GDM1 (cell line): ENCODE measurements at regions not wholly inside any gene's neighbourhood (a gene's known extent, or its start where the extent isn't known, plus 50 kb on each side); places are given as distances from the start of the nearest gene placed in this dataset.
"Not testable (repeated sequence)": the region's sequence is repeated elsewhere in the genome, so short reads cannot be mapped to it uniquely, and the experiment has no call there.

Source experiments
- DNase-seq: peaks from one replicate; lab custom pipeline; 2025; lab: John Stamatoyannopoulos, UW

GRCh38 chr3:135393898-135394525 lies 571.5 kb upstream of the PPP2R3A start:
- no peak for DNase-seq

DNA sequence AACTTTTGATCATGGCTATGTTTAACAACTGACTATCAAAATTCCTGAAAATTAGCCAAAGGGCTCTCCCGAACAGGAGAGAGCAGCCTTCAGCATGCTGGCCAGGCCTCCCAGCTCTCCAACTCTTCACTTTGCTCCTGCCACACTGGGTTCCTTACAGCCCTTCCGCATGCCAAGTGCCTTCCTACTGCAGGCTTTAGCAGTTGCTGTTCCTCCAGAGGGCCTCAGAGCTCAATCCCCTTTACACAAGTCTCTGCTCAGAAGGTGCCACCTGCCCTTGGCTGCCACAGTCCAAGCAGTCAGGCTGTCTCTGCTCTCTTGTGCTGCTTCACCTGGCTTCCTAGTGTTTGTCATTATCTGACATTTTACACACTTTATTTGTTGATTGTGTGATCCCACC lies 553.1 kb upstream of the PPP2R3A start:
- DNase-seq, result no peak

DNA sequence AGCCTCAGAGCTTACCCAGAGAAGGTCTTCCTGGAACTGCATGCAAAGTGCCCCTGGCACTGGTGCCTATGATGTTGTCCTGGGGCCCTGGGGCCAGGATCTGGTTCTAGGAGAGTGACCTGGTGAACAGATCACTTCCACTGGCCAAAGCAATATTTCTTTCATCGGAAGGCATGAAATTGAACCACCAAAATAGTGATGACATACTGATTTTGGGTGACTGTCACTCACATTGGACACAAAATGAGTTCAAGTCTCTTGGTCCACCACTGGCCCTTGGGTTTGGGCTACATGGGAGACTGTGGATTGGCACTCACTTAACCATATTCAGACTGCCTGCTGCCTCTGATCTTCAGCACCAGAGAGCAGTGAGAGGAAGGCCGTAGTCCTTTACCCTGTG lies 549.3 kb upstream of the PPP2R3A start:
- no peak for DNase-seq

- no peak for DNase-seq
Measured at GRCh38 chr3:135419155-135419554, 546.4 kb upstream of the PPP2R3A start.

DNA sequence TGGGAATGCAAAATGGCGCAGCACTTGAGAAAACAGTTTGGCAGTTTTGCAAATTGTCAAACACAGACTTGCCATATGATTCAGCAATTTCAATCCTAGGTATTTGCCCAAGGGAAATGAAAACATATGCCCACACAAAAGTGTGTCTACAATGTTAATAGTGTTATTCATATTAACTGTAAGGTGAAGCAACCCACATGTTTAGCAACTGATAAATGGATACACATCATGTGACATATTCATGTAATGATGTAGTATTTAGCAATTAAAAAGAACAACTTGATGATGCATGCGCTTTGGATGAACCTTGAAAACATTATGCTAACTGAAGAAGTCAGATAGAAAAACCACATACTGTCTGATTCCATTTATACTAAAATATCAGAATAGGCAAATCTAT lies 539.0 kb upstream of the PPP2R3A start:
- DNase-seq, result no peak

DNA sequence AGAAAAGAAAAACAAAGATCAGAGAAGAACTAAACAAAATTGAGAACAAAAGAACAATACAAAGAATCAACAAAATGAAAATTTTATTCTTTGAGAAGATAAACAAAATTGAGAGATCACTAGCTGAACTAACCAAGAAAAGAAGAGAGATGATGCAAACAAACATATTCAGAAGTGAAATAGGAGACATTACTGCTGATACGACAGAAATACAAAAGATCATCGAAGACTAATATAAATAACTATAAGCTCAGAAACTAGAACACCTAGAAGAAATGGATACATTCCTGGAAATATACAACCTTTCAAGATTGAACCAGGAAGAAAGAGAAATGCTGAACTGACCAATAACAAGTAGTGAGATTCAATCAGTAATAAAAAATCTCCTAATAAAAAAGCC lies 533.1 kb upstream of the PPP2R3A start:
- no peak for DNase-seq

DNA sequence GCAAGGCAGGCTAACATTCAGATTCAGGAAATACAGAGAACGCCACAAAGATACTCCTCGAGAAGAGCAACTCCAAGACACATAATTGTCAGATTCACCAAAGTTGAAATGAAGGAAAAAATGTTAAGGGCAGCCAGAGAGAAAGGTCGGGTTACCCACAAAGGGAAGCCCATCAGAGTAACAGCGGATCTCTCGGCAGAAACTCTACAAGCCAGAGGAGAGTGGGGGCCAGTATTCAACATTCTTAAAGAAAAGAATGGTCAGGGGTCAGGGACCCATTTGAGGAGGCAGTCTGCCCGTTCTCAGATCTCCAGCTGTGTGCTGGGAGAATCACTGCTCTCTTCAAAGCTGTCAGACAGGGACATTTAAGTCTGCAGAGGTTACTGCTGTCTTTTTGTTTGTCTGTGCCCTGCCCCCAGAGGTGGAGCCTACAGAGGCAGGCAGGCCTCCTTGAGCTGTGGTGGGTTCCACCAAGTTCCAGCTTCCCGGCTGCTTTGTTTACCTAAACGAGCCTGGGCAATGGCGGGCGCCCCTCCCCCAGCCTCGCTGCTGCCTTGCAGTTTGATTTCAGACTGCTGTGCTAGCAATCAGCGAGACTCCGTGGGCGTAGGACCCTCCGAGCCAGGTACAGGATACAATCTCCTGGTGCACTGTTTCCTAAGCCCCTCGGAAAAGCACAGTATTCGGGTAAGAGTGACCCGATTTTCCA lies 526.5 kb upstream of the PPP2R3A start:
- not testable (repeated sequence) for DNase-seq

DNA sequence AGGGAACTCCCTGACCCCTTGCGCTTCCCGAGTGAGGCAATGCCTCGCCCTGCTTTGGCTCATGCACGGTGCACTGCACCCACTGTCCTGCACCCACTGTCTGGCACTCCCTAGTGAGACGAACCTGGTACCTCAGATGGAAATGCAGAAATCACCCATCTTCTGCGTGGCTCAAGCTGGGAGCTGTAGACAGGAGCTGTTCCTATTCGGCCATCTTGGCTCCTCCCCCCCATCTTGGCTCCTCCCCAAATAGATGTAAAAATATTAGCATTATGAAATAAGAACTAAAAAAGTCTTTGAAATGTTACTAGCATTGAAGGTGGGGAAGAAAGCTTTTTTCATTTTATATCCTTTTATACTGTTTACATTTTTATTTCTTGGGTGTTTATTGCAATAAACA lies 525.9 kb upstream of the PPP2R3A start:
- not testable (repeated sequence) for DNase-seq

DNA sequence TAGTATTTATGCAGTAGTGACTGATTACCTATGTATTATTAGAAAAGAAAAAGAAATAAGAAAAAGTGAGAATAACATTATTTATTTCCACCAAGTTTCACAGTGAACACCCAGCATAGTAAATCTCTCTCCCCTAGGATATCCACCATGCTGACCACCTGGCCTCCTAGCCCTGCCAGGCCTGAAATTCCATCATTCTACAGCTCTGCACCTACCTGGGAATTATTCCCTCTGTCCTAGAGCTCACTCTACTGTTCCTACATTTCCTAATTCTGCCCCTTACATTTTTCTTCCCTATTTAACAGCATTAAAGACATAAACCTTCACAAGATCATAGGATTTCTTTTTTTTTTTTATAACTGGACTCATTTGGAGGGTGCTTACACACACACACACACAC lies 525.3 kb upstream of the PPP2R3A start:
- no peak for DNase-seq

GRCh38 chr3:135440746-135441145 lies 524.8 kb upstream of the PPP2R3A start:
- DNase-seq, result peak; percentile 76

DNA sequence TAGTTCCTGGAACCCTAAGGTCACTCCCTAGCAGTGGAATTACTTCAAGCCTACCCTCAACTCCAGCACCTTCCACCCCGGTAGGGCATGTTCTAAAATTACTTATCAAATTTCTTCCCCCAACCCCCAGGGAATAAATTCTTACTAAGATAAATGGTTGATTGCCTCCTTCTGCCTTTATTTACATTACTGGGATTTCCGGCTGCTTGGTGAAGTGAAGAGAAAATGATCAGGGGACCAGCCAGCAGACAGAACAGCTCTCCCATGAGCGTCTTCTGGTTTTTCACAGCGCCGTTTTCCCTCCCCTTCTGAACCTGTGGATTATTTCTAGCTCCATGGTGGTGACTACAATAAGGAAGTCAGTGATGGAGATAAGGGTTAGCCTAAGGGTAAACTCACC lies 521.5 kb upstream of the PPP2R3A start:
- no peak for DNase-seq

- DNase-seq, result peak; percentile 53
Measured at GRCh38 chr3:135447483-135447882, 518.0 kb upstream of the PPP2R3A start.

DNA sequence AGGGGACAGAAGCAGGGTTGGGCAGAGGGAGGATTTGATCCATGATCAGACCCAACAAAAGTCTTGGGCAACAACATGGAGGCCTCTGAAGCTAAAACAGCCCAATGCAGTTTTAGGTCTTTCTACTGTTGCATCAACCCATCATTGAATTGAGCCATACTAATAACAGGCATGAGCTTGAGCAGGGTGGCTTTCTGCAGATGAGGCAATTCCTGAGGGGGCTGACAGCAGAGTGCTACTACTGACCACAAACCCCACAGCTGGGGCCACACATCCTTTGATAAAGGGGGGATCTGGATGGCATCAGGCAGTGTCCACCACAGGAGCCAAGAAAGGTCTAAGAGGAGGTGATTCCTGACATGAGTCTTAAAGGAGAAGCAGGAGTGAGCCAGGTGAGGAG lies 517.0 kb upstream of the PPP2R3A start:
- no peak for DNase-seq

- DNase-seq, result no peak
Measured at GRCh38 chr3:135449046-135449445, 516.5 kb upstream of the PPP2R3A start.

- peak; percentile 61 for DNase-seq
Measured at GRCh38 chr3:135451037-135451785, 514.3 kb upstream of the PPP2R3A start.

- DNase-seq, result no peak
Measured at GRCh38 chr3:135452881-135453280, 512.6 kb upstream of the PPP2R3A start.

DNA sequence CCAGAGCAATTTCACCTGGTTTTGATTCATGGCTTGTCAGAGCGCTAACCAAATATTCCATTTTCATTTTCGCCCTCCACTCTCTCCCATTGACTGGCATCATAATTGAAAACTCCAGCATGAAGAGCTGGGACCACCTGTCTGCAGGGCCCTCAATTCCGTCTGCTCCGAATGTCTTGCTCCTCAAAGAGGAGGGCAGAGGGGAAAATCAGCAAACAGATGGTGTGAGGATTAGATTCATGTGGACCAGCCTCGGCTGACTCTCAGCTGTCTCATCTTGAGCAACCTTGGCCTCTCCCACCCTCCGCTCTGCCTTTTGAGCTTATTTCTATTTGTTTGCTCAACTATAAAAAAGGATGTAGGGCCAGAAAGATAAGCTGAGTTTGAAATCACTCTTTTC lies 512.2 kb upstream of the PPP2R3A start:
- no peak for DNase-seq

- no peak for DNase-seq
Measured at GRCh38 chr3:135454890-135455289, 510.6 kb upstream of the PPP2R3A start.

DNA sequence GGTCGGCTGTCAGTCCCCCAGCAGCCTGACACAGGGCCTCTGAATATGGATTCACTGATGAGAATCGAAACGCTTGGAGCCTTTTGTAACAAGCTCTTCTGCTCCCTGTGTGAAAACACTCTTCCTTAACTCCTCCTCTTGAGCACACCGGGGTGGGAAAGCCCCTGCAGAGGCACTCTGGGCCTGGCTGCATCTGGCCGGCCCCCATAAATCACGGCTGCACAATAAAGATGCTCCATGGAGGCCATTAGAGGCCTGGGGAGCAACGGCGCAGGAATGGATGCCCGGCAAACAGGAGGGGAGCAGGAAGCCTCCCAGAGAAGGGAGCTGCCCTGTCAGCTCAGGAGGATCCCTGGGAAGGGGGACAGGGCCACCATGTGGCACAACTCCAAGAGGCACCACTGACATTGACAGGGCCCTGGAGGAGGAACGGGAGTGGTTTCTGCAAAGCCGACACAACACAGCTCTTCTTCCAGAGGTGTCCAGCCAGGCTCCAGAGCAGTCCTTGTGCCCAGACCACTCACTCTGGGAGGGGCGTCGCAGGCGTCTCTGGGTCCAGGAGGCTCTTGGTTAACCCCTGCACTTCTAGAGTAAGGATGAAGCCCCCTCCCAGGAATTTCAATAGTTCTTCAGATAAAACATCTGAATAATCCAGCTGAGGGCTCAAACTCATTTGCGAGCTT lies 509.3 kb upstream of the PPP2R3A start:
- DNase-seq, result no peak

DNA sequence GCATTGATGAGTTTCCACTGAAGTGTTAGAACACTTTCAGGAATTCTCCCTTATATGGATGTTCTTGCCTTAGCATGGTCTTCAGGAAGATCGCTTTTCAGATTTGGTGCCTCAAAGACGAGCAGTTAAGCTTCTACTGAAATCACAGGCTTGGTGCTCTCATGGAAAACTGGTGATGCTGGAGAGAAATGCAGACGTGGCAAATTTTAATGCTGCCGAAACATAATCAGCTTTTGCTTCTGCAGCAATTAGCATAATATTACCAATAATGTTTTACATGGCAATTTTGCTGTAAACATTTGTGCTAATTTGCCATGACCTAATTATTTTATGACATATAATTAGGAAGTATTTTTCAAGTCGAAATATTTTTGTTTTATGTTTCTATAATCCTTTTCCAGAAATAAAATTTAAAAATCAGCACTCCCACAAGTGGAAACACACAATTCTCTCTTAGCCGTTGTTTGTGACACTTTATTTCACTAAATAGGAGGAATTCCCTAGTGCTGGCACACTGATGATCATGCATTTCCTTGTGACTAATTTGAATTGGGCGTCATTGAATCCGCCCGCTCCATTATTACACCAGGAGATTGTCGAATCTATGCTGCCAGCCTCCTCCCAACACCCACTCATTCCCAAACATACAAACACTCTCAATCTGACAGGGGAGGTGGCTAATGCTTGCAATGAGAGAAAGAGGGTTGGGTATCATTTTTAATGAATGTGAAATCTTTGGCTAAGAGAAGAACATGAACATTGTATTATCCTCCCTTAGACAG lies 506.8 kb upstream of the PPP2R3A start:
- DNase-seq, result no peak

- no peak for DNase-seq
Measured at GRCh38 chr3:135460273-135460672, 505.3 kb upstream of the PPP2R3A start.

DNA sequence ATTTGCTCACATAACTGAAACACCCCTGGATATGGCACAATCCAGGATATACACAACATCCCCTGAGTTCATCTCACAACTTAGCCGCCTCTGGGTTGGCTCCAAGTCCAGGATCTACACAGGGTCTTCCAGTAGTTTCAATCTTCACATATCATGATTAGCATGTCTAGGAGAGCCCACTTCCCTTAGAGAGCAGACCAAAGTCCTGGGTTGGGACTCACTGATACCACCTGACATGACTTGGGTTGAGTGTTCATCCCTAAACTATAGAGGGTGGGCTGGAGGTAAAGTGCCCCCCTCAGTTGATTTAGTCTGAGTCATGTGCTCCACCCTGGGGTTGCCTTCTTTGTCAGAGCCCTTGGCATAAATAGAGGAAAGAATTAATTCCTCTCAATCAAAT lies 493.6 kb upstream of the PPP2R3A start:
- DNase-seq, result no peak
